GM18508 (cell line): ENCODE measurements at regions not wholly inside any gene's neighbourhood (a gene's known extent, or its start where the extent isn't known, plus 50 kb on each side); places are given as distances from the start of the nearest gene placed in this dataset.

Source experiments
- ATAC-seq: cut with Tn5 transposase; IDR thresholded peaks from one replicate; pipeline ENCODE4 v1.9.1; 2021; ENCODE audit warnings: moderate number of reproducible peaks; ENCODE audit not compliant: insufficient read depth, unreplicated experiment

GRCh38 chr9:103881419-103881818 lies 212.7 kb upstream of the SMC2 start:
- ATAC-seq, result no peak

GRCh38 chr9:103889989-103890388 lies 204.1 kb upstream of the SMC2 start:
- no peak for ATAC-seq

- no peak for ATAC-seq
Observed at GRCh38 chr9:103894184-103894583, 199.9 kb upstream of the SMC2 start.

GRCh38 chr9:103898550-103898949 lies 195.6 kb upstream of the SMC2 start:
- no peak for ATAC-seq

GRCh38 chr9:103899866-103900265 lies 194.2 kb upstream of the SMC2 start:
- no peak for ATAC-seq

- ATAC-seq, result no peak
Observed at GRCh38 chr9:103900466-103900865, 193.6 kb upstream of the SMC2 start.

GRCh38 chr9:103902263-103902662 lies 191.8 kb upstream of the SMC2 start:
- ATAC-seq, result no peak

- ATAC-seq, result no peak
Observed at GRCh38 chr9:103904242-103904641, 189.9 kb upstream of the SMC2 start.

- ATAC-seq, result no peak
Observed at GRCh38 chr9:103913899-103914298, 180.2 kb upstream of the SMC2 start.

- no peak for ATAC-seq
Observed at GRCh38 chr9:103919605-103920209, 174.4 kb upstream of the SMC2 start.

GRCh38 chr9:103928442-103928841 lies 165.7 kb upstream of the SMC2 start:
- ATAC-seq, result no peak

GRCh38 chr9:103941104-103941503 lies 153.0 kb upstream of the SMC2 start:
- ATAC-seq, result no peak

GRCh38 chr9:103942200-103942599 lies 151.9 kb upstream of the SMC2 start:
- ATAC-seq, result no peak

- ATAC-seq, result no peak
Observed at GRCh38 chr9:103942651-103943050, 151.5 kb upstream of the SMC2 start.

GRCh38 chr9:103949096-103949495 lies 145.0 kb upstream of the SMC2 start:
- ATAC-seq, result no peak

GRCh38 chr9:103977163-103977562 lies 116.9 kb upstream of the SMC2 start:
- ATAC-seq, result no peak

GRCh38 chr9:103978396-103978795 lies 115.7 kb upstream of the SMC2 start:
- ATAC-seq, result no peak

GRCh38 chr9:103981912-103982311 lies 112.2 kb upstream of the SMC2 start:
- ATAC-seq, result no peak

GRCh38 chr9:103985077-103985476 lies 109.0 kb upstream of the SMC2 start:
- ATAC-seq, result no peak

- ATAC-seq, result no peak
Observed at GRCh38 chr9:103988821-103989220, 105.3 kb upstream of the SMC2 start.

GRCh38 chr9:103990311-103990710 lies 103.8 kb upstream of the SMC2 start:
- no peak for ATAC-seq

- ATAC-seq, result no peak
Observed at GRCh38 chr9:103991001-103991400, 103.1 kb upstream of the SMC2 start.

- ATAC-seq, result peak; percentile 80
Observed at GRCh38 chr9:103991698-103992097, 102.4 kb upstream of the SMC2 start.
